ENCODE measurements at regions not wholly inside any gene's neighbourhood (a gene's known extent, or its start where the extent isn't known, plus 50 kb on each side); places are given as distances from the start of the nearest gene placed in this dataset.

DNA sequence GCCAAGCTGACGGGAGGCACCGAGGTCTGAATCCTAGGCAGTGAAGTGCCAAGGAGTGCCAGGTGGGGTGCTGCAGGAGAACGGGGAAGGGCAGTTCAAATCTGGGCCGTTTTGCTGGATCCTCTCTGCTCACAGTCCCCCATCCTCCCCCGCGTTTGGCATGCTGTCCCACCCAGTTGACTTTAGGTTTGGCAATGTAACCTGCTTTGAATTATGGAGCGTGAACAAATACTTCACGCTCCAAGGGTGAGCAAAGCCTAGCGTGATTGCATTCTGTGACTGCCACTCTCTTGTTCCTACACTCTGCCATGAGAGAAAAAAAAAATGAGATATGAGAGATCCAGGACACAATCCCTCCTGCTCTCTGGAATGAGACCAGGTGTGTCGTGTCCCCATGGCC lies 381.9 kb downstream of the ZNF516 start:
- no peaks in the 10 kb centered on the region for H3K9me3 ChIP-seq
- DNase-seq (ENCODE audit: low spot score), result no peak
- H3K36me3 ChIP-seq, result no peaks in the 10 kb centered on the region
- no peak for ATAC-seq (ENCODE audit: insufficient number of reproducible peaks, low FRiP score, low read depth)
- TF ChIP-seq, protein P1, sequence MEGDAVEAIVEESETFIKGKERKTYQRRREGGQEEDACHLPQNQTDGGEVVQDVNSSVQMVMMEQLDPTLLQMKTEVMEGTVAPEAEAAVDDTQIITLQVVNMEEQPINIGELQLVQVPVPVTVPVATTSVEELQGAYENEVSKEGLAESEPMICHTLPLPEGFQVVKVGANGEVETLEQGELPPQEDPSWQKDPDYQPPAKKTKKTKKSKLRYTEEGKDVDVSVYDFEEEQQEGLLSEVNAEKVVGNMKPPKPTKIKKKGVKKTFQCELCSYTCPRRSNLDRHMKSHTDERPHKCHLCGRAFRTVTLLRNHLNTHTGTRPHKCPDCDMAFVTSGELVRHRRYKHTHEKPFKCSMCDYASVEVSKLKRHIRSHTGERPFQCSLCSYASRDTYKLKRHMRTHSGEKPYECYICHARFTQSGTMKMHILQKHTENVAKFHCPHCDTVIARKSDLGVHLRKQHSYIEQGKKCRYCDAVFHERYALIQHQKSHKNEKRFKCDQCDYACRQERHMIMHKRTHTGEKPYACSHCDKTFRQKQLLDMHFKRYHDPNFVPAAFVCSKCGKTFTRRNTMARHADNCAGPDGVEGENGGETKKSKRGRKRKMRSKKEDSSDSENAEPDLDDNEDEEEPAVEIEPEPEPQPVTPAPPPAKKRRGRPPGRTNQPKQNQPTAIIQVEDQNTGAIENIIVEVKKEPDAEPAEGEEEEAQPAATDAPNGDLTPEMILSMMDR (IDR thresholded peaks at IDR 0.05), result no peak
- no peaks in the 10 kb centered on the region for H3K27me3 ChIP-seq (replicated peaks; ENCODE audit: insufficient read depth)
- no peaks in the 10 kb centered on the region for H3K4me1 ChIP-seq (ENCODE audit: control insufficient read depth in 1 of 2, low read depth in 2 of 2)
- no peak overlapping the region for H3K27ac ChIP-seq
- H3K4me3 ChIP-seq, result no peak overlapping the region

DNA sequence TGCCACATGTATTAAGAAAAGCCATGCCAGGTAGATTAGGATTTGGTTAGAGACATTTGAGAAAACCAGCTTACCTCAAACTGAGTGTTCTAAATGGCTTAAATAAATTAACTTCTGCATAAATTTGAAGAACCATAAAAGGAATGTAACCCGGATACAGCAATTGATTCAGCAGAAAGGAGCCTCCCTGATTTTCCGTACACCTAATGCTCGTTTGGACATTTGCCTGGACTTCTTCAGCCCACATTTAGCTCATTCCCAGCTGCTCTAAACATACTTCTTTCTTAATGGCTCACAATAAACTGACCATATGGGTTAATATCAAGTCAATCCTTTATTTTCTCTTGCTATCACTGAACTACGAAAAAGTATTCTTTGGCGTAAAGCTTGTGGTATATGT lies 392.4 kb downstream of the ZNF516 start:
- Histone ChIP-seq H3K4me3 (no peak overlapping the region), H3K9me3 (peaks cover 5% of the 10 kb centered on the region), H3K27ac (no peak overlapping the region), H3K4me1 (ENCODE audit: control insufficient read depth in 1 of 2, low read depth in 2 of 2) (no peaks in the 10 kb centered on the region), H3K27me3 (replicated peaks; ENCODE audit: insufficient read depth) (no peaks in the 10 kb centered on the region), H3K36me3 (no peaks in the 10 kb centered on the region)
- ATAC-seq (ENCODE audit: insufficient number of reproducible peaks, low FRiP score, low read depth), result no peak
- DNase-seq (ENCODE audit: low spot score), result no peak
- TF ChIP-seq, protein P1 (IDR thresholded peaks at IDR 0.05), result no peak

DNA sequence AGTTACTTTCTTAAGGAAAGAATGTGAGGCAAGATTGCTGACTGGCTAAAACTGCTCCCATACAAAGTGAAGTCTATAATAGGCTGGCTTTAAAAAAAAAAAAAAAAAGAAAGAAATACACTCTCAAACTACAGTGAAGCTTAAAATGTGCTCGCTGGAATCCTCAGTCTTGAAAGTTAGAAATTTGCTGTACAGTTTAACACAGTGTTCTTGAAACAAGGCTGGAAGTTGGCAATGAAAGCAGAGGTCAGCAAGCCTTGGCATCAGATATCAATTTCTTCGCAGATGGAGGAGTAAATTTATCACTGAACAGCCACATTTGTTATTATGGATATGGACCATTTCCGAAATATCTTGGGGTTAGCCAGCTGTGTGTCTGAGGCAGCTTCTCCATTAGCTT lies 392.9 kb downstream of the ZNF516 start:
- Histone ChIP-seq H3K27ac (no peak overlapping the region), H3K4me1 (ENCODE audit: control insufficient read depth in 1 of 2, low read depth in 2 of 2) (no peaks in the 10 kb centered on the region), H3K27me3 (replicated peaks; ENCODE audit: insufficient read depth) (no peaks in the 10 kb centered on the region), H3K36me3 (no peaks in the 10 kb centered on the region), H3K9me3 (peaks cover 5% of the 10 kb centered on the region), H3K4me3 (no peak overlapping the region)
- TF ChIP-seq, protein P1 (IDR thresholded peaks at IDR 0.05), result no peak
- no peak for ATAC-seq (ENCODE audit: insufficient number of reproducible peaks, low FRiP score, low read depth)
- DNase-seq (ENCODE audit: low spot score), result no peak

DNA sequence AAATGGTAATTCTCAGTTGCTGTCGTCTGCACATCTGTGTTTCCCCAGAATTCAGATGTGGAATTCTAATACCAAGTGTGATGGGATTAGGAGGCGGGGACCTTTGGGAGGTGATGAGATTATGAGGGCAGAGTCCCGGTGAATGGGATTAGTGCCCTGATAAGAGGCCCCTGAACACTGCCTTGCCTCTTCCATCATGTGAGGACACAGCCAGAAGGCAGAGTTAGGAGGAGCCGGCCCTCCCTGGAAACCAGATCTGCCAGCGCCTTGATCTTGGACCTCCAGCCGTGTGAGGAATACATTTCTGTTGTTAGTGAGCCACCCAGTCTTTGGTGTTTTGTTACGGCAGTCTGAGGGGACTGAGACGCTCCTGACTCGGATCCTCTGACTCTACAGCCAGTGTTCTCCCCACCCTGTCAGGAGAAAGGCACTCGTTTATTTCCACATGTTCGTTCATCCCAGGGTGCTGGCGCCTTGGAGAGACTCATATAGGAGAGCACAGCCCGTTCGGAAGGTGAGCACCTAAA lies 395.0 kb downstream of the ZNF516 start:
- Histone ChIP-seq H3K4me1 (ENCODE audit: control insufficient read depth in 1 of 2, low read depth in 2 of 2) (no peaks in the 10 kb centered on the region), H3K9me3 (peaks cover 5% of the 10 kb centered on the region), H3K27ac (no peak overlapping the region), H3K27me3 (replicated peaks; ENCODE audit: insufficient read depth) (no peaks in the 10 kb centered on the region), H3K36me3 (no peaks in the 10 kb centered on the region), H3K4me3 (no peak overlapping the region)
- no peak for ATAC-seq (ENCODE audit: insufficient number of reproducible peaks, low FRiP score, low read depth)
- TF ChIP-seq, protein P1 (IDR thresholded peaks at IDR 0.05), result no peak
- no peak for DNase-seq (ENCODE audit: low spot score)

DNA sequence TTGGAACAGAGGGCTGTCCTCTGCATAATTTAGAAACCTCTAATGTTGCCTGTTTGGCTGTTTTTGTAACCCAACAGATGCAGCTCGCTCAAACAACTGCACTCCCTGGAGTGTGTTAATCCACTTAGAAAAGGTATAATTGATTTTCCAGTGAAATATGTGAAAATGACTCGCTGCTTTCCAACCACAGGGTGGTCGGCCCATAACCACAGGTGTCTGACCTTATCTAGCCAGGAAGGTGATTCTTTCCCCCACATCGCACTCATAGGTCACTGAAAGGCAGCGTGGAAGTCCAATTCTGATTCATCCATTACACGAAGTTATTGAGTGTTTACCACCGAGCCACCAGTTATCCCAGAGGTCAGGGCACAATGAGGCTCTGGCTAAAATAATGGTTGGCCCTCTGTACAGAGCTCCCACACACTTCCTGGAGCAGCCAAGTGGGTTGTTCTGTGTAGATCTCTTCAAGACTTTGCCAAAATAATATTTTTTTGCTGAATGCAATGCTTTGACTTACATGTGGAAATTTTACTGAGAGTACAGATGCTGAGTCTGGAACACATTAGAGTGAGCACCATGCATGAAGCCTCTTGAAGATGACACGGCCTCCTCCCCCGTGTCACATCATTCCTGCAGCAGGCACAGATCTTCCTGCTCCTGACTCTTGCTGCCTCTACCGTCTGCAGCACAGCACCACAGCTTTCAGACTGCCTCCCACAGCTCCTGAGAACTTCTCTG lies 396.2 kb downstream of the ZNF516 start:
- no peaks in the 10 kb centered on the region for H3K4me1 ChIP-seq (ENCODE audit: control insufficient read depth in 1 of 2, low read depth in 2 of 2)

More for the DNA sequence above, 396.2 kb downstream of the ZNF516 start:
- no peaks in the 10 kb centered on the region for H3K36me3 ChIP-seq
- peaks cover 3% of the 10 kb centered on the region for H3K9me3 ChIP-seq
- DNase-seq (ENCODE audit: low spot score), result no peak
- TF ChIP-seq, protein P1 (IDR thresholded peaks at IDR 0.05), result no peak
- H3K27me3 ChIP-seq (replicated peaks; ENCODE audit: insufficient read depth), result no peaks in the 10 kb centered on the region
- ATAC-seq (ENCODE audit: insufficient number of reproducible peaks, low FRiP score, low read depth), result no peak
- no peak overlapping the region for H3K4me3 ChIP-seq
- H3K27ac ChIP-seq, result no peak overlapping the region

Measured in thoracic aorta (tissue), 2 donors.